ENCODE measurements at regions not wholly inside any gene's neighbourhood (a gene's known extent, or its start where the extent isn't known, plus 50 kb on each side); places are given as distances from the start of the nearest gene placed in this dataset.
"Not testable (repeated sequence)": the region's sequence is repeated elsewhere in the genome, so short reads cannot be mapped to it uniquely, and the experiment has no call there.

DNA sequence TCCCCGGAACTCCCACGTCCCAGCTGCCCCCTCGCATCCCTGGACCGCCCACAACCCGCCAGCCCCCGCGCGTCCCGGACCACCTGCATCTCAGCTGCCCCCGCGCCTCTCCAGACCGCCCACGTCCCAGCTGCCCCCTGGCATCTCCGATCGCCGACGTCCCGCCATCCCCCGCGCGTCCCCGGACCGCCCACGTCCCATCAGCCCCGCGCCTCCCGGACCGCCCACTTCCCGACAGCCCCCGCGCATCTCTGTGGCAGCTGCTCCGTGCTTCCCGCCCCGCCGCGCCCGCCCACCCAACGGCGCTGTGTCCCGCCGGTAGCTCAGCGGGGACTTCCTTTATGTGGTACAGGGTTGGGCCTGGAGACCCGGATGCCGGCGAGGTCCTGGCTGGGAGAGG is 955.8 kb downstream of the TMEM121 start:
- TF ChIP-seq, protein P1, sequence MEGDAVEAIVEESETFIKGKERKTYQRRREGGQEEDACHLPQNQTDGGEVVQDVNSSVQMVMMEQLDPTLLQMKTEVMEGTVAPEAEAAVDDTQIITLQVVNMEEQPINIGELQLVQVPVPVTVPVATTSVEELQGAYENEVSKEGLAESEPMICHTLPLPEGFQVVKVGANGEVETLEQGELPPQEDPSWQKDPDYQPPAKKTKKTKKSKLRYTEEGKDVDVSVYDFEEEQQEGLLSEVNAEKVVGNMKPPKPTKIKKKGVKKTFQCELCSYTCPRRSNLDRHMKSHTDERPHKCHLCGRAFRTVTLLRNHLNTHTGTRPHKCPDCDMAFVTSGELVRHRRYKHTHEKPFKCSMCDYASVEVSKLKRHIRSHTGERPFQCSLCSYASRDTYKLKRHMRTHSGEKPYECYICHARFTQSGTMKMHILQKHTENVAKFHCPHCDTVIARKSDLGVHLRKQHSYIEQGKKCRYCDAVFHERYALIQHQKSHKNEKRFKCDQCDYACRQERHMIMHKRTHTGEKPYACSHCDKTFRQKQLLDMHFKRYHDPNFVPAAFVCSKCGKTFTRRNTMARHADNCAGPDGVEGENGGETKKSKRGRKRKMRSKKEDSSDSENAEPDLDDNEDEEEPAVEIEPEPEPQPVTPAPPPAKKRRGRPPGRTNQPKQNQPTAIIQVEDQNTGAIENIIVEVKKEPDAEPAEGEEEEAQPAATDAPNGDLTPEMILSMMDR (IDR thresholded peaks at IDR 0.05): not testable (repeated sequence)
- TF ChIP-seq POLR2A (IDR thresholded peaks at IDR 0.05): not testable (repeated sequence)
